Endothelial cell of umbilical vein (primary cell): ENCODE measurements at regions not wholly inside any gene's neighbourhood (a gene's known extent, or its start where the extent isn't known, plus 50 kb on each side); places are given as distances from the start of the nearest gene placed in this dataset.

Experiments used
- BruUV-seq: library from RNA; stranded (reverse); fragments of 400-500 nt; replicated peaks from 2 replicates; lab custom pipeline; 2021; lab: Mats Ljungman, UMichigan
- CTCF ChIA-PET: fragments of 300-600, 350-600 bp; sonication (Branson Sonifier 250); formaldehyde crosslinking; loops from one replicate; lab custom pipeline; 2021; ENCODE audit warnings: antibody characterized with exemption, inconsistent platforms; lab: Charles Lee
- POLR2A ChIA-PET: fragments of 300-600, 350-600 bp; sonication (Branson Sonifier 250); formaldehyde crosslinking; loops from one replicate; lab custom pipeline; 2021; ENCODE audit warnings: antibody characterized with exemption, inconsistent platforms; lab: Charles Lee
- DNase-seq: peaks from one replicate; pipeline ENCODE4 v3.0.0-alpha.2; 2011; ENCODE audit warnings: low read depth, low spot score
- FAIRE-seq: peaks from 2 replicates; lab custom pipeline; 2011; peaks lifted over from hg19 to GRCh38; lab: Jason Lieb, UNC
- H2AFZ ChIP-seq: 2 replicates; pipeline ENCODE4 v1.6.0; 2012; ENCODE audit warnings: low read depth, low read length, control low read depth, inconsistent platforms
- H3K27ac ChIP-seq: 2 replicates; pipeline ENCODE4 v1.5.1; 2011; ENCODE audit warnings: low read depth, mild to moderate bottlenecking, control low read depth, low read length, moderate library complexity; ENCODE audit not compliant: insufficient read depth
- H3K27me3 ChIP-seq, 2 experiments: 2 replicates each; pipeline versions ENCODE4 v1.6.0 to v1.6.1; 2011; ENCODE audit warnings: low read length in 2 of 2, mixed read lengths in 1 of 2; ENCODE audit not compliant: control insufficient read depth in 2 of 2, insufficient read depth in 2 of 2
- H3K36me3 ChIP-seq, 2 experiments: 2 replicates in 1 of 2; 3 replicates in 1 of 2; pipeline ENCODE4 v1.5.1; 2011; ENCODE audit warnings: low read length in 2 of 2, mild to moderate bottlenecking in 1 of 2, moderate library complexity in 1 of 2; ENCODE audit not compliant: control insufficient read depth in 2 of 2, insufficient read depth in 2 of 2; ENCODE audit errors: extremely low read depth in 1 of 2
- H3K4me1 ChIP-seq: 3 replicates; pipeline ENCODE4 v1.5.1; 2011; ENCODE audit warnings: mild to moderate bottlenecking, low read length; ENCODE audit not compliant: control insufficient read depth, insufficient read depth; ENCODE audit errors: extremely low read depth
- H3K4me2 ChIP-seq: 2 replicates; pipeline ENCODE4 v1.6.1; 2011; ENCODE audit warnings: low read length, control low read depth, mixed read lengths; ENCODE audit not compliant: insufficient read depth
- H3K4me3 ChIP-seq, 3 experiments: fragments of 200-600 bp in 1 of 3; sonication (generic), shearing (Covaris generic) in 1 of 3; replicated peaks in 1 of 3; 2 replicates each; pipeline ENCODE4 v1.5.1; 2011 to 2016; ENCODE audit warnings: control low read depth in 3 of 3, low read length in 3 of 3, mild to moderate bottlenecking in 2 of 3, inconsistent platforms in 1 of 3, low read depth in 1 of 3, moderate library complexity in 1 of 3; ENCODE audit not compliant: insufficient read depth in 1 of 3
- H3K79me2 ChIP-seq: 2 replicates; pipeline ENCODE4 v1.6.0; 2012; ENCODE audit warnings: low read length, inconsistent platforms; ENCODE audit not compliant: control insufficient read depth, insufficient read depth
- H3K9ac ChIP-seq: replicated peaks from 2 replicates; pipeline ENCODE3; 2011; ENCODE audit warnings: low read length, control low read depth; ENCODE audit not compliant: insufficient read depth; ENCODE audit errors: extremely low read depth
- H3K9me1 ChIP-seq: replicated peaks from 3 replicates; pipeline ENCODE4 v1.6.0; 2011; ENCODE audit warnings: mild to moderate bottlenecking, low read length; ENCODE audit not compliant: control insufficient read depth, insufficient read depth; ENCODE audit errors: extremely low read depth
- H3K9me3 ChIP-seq: replicated peaks from 2 replicates; pipeline ENCODE4 v1.5.1; 2012; ENCODE audit warnings: low read length, inconsistent platforms; ENCODE audit not compliant: control insufficient read depth, insufficient read depth
- H4K20me1 ChIP-seq: replicated peaks from 2 replicates; pipeline ENCODE3; 2011; ENCODE audit warnings: mild to moderate bottlenecking, low read length; ENCODE audit not compliant: control insufficient read depth, insufficient read depth; ENCODE audit errors: extremely low read depth
- CTCF ChIP-seq, 2 donors: IDR thresholded peaks; 1 replicate in 1 of 2; 2 replicates in 1 of 2; pipeline ENCODE4 v1.5.1; 2011; ENCODE audit warnings: low read length in 2 of 2, mild to moderate bottlenecking in 2 of 2, moderate library complexity in 2 of 2, control low read depth in 1 of 2, inconsistent platforms in 1 of 2, low read depth in 1 of 2; ENCODE audit not compliant: insufficient read depth in 1 of 2; ENCODE audit errors: extremely low read depth in 1 of 2
- EZH2 ChIP-seq: IDR thresholded peaks from 2 replicates; pipeline ENCODE4 v1.6.1; 2012; ENCODE audit warnings: borderline replicate concordance, low read depth, mild to moderate bottlenecking, moderate library complexity, low read length, inconsistent platforms; ENCODE audit not compliant: severe bottlenecking
- FOS ChIP-seq: IDR thresholded peaks from 2 replicates; pipeline ENCODE4 v1.6.1; 2011; ENCODE audit warnings: mild to moderate bottlenecking, low read length, moderate library complexity, borderline replicate concordance; ENCODE audit not compliant: insufficient read depth
- GATA2 ChIP-seq: IDR thresholded peaks from 2 replicates; pipeline ENCODE4 v1.7.0; 2011; ENCODE audit warnings: low read depth, mild to moderate bottlenecking, moderate library complexity, mixed read lengths, low read length; ENCODE audit not compliant: insufficient read length, insufficient read depth
- JUN ChIP-seq: IDR thresholded peaks from 2 replicates; pipeline ENCODE4 v1.6.1; 2011; ENCODE audit warnings: borderline replicate concordance, low read depth; ENCODE audit not compliant: insufficient read length, insufficient read depth
- MAX ChIP-seq: IDR thresholded peaks from 2 replicates; pipeline ENCODE4 v1.6.1; 2011; ENCODE audit not compliant: insufficient read depth, insufficient read length
- MYC ChIP-seq: IDR thresholded peaks from one replicate; pipeline ENCODE4 v1.6.1; 2011; ENCODE audit warnings: mild to moderate bottlenecking, low read depth, low read length
- POLR2A ChIP-seq: IDR thresholded peaks from 2 replicates; pipeline ENCODE4 v1.6.1; 2012; ENCODE audit warnings: low read depth, mild to moderate bottlenecking, control low read depth, low read length
- POLR2AphosphoS5 ChIP-seq: IDR thresholded peaks from 2 replicates; pipeline ENCODE4 v1.6.1; 2012; ENCODE audit warnings: low read depth, mild to moderate bottlenecking, control low read depth, low read length, moderate library complexity; ENCODE audit not compliant: insufficient read depth
- dilution Hi-C: fragments of 300-500 bp; cut with MboI; formaldehyde crosslinking; loops from one replicate; pipeline ENCODE4 v1.15.0; 2019; ENCODE audit warnings: low sequenced_read_pairs; ENCODE audit not compliant: extremely low pct_ligation_motif_present
- intact Hi-C: fragments of 100-400 bp; cut with micrococcal nuclease; formaldehyde crosslinking; loops from one replicate; pipeline ENCODE4 v1.10.0; 2022

GRCh38 chr4:11670304-11670703 is 241.6 kb upstream of the HS3ST1 start:
- CTCF ChIA-PET = interaction anchor here (0.6 to 1.1 kb wide), 3 partner anchors 15 to 28 kb away, joined by 3 to 4 read pairs (median 3); no protein-coding TSS in a partner anchor
- no peak overlapping the region for H3K4me3 ChIP-seq
- H3K27me3 ChIP-seq = no peaks in the 10 kb centered on the region
- no peaks in the 10 kb centered on the region for H3K4me1 ChIP-seq
- no peak overlapping the region for H3K9ac ChIP-seq
- no peak overlapping the region for H3K27ac ChIP-seq
- dilution Hi-C loops (no loop called here), intact Hi-C loops (no loop called here)
- H3K36me3 ChIP-seq = no peaks in the 10 kb centered on the region
- POLR2A ChIA-PET = no interaction called here
- BruUV-seq = no TSS peak
- no peaks in the 10 kb centered on the region for H3K9me1 ChIP-seq
- no peaks in the 10 kb centered on the region for H3K9me3 ChIP-seq
- H3K79me2 ChIP-seq = no peaks in the 10 kb centered on the region
- H4K20me1 ChIP-seq = no peaks in the 10 kb centered on the region
- TF ChIP-seq CTCF (IDR thresholded peaks at IDR 0.05; ENCODE audit: extremely low read depth in 1 of 2, insufficient read depth in 1 of 2, low read depth in 1 of 2, low read length in 2 of 2) (no peak), GATA2 (no peak), POLR2A (no peak), POLR2AphosphoS5 (no peak), JUN (no peak), EZH2 (no peak), MAX (no peak), FOS (no peak), MYC (no peak)
- H3K4me2 ChIP-seq = no peak overlapping the region
- H2AFZ ChIP-seq = no peak overlapping the region
- no peak for FAIRE-seq
- DNase-seq = no peak
